ENCODE measurements at regions not wholly inside any gene's neighbourhood (a gene's known extent, or its start where the extent isn't known, plus 50 kb on each side); places are given as distances from the start of the nearest gene placed in this dataset.

GRCh38 chr15:93291380-93291779, 202.4 kb upstream of the RGMA start:
- no peaks in the 10 kb centered on the region for H3K27me3 ChIP-seq (ENCODE audit: low read length)
- no peak for DNase-seq

GRCh38 chr15:93290618-93290946, 201.6 kb upstream of the RGMA start:
- no peak overlapping the region for H3K27ac ChIP-seq (ENCODE audit: low read length)
- no peaks in the 10 kb centered on the region for H3K79me2 ChIP-seq (ENCODE audit: low read length)
- H3K4me2 ChIP-seq (ENCODE audit: low read depth, low read length, poor library complexity, severe bottlenecking): no peak overlapping the region
- no peaks in the 10 kb centered on the region for H3K4me1 ChIP-seq (ENCODE audit: low read length)
- H3K9ac ChIP-seq (ENCODE audit: low read length): no peak overlapping the region
- H3K36me3 ChIP-seq (ENCODE audit: insufficient read depth, low read length): no peaks in the 10 kb centered on the region
- no peaks in the 10 kb centered on the region for H3K27me3 ChIP-seq (ENCODE audit: low read length)
- H4K20me1 ChIP-seq (ENCODE audit: insufficient read depth, low read depth, low read length): no peaks in the 10 kb centered on the region
- no peaks in the 10 kb centered on the region for H3K9me3 ChIP-seq (ENCODE audit: low read length)
- no peak for DNase-seq
- no peak overlapping the region for H2AFZ ChIP-seq (ENCODE audit: low read length)
- H3K4me3 ChIP-seq (ENCODE audit: low read length): no peak overlapping the region
- H3K9me2 ChIP-seq (replicated peaks; ENCODE audit: insufficient read depth, low read length): no peaks in the 10 kb centered on the region

More at GRCh38 chr15:93291380-93291779, 202.4 kb upstream of the RGMA start:
- Histone ChIP-seq H3K36me3 (ENCODE audit: insufficient read depth, low read length) (no peaks in the 10 kb centered on the region), H3K9me3 (ENCODE audit: low read length) (no peaks in the 10 kb centered on the region), H3K9ac (ENCODE audit: low read length) (no peak overlapping the region), H2AFZ (ENCODE audit: low read length) (no peak overlapping the region), H3K79me2 (ENCODE audit: low read length) (no peaks in the 10 kb centered on the region), H3K4me1 (ENCODE audit: low read length) (no peaks in the 10 kb centered on the region), H4K20me1 (ENCODE audit: insufficient read depth, low read depth, low read length) (no peaks in the 10 kb centered on the region), H3K4me3 (ENCODE audit: low read length) (no peak overlapping the region), H3K4me2 (ENCODE audit: low read depth, low read length, poor library complexity, severe bottlenecking) (no peak overlapping the region), H3K9me2 (replicated peaks; ENCODE audit: insufficient read depth, low read length) (no peaks in the 10 kb centered on the region), H3K27ac (ENCODE audit: low read length) (no peak overlapping the region)

DNA sequence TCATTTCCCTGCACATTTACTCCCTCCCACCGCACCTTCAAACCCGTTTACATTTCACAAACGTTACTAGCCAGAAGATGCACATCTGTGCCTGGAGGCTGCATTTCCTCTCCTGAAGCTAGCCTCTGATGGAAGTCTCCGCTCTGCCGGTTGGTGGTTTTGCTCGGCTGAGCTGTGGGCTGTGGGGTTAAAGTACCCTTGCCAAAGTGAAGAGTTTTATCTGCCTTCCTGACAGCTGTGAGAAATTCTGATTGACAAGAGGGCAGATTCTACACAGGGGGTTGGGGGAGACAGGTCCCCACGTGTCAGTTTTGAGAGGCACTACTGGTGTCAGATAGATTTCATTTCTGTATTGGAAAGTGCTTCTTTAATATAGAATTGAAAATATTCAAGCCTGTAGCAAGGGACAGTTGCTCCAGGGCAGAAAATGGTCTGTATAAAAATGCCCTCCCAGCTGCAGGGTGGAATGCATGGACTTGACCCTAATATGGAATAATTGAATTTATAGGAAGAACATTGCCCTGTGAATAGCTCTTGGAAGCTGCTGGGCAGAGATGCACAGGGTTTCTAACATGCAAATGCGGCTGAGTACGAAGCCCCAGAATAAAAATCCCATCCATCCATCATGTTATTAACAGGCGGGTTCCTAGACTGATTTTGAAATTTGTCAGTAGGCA, 201.1 kb upstream of the RGMA start:
- Histone ChIP-seq H3K9me2 (replicated peaks; ENCODE audit: insufficient read depth, low read length) (no peaks in the 10 kb centered on the region), H3K4me3 (ENCODE audit: low read length) (no peak overlapping the region), H3K27ac (ENCODE audit: low read length) (no peak overlapping the region), H3K27me3 (ENCODE audit: low read length) (no peaks in the 10 kb centered on the region), H3K36me3 (ENCODE audit: insufficient read depth, low read length) (no peaks in the 10 kb centered on the region), H2AFZ (ENCODE audit: low read length) (no peak overlapping the region), H3K9me3 (ENCODE audit: low read length) (no peaks in the 10 kb centered on the region), H3K4me1 (ENCODE audit: low read length) (no peaks in the 10 kb centered on the region), H3K79me2 (ENCODE audit: low read length) (no peaks in the 10 kb centered on the region), H3K9ac (ENCODE audit: low read length) (no peak overlapping the region), H3K4me2 (ENCODE audit: low read depth, low read length, poor library complexity, severe bottlenecking) (no peak overlapping the region), H4K20me1 (ENCODE audit: insufficient read depth, low read depth, low read length) (no peaks in the 10 kb centered on the region)
- no peak for DNase-seq

DNA sequence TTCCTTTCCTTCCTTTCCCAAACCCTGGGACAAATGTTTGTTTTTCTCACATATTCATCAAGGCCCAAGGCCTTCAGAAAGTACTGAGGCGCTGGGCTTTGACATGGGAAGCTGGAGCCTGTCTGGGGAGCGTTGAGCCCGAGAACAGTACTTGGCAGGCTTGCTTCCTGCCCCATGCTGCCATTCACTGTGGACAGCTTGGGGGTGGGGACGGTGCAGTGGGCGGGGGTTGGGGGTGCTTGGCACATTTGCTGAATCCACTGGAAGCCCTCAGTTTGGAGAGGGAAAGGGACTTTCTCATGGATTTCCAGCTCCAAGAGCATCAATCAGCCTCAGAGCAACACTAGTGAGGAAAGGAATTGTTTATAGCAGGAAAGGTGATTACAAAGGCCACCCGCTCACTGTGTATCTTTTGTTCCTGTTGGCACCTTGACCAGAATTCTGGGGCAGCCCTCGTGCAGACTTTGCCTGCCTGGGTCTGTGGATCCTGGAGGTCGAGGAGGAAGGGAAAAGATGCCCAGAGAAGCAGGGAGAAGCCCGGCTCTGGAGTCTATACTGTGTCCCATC, 199.8 kb upstream of the RGMA start:
- Histone ChIP-seq H3K9me3 (ENCODE audit: low read length) (no peaks in the 10 kb centered on the region), H3K27me3 (ENCODE audit: low read length) (no peaks in the 10 kb centered on the region), H3K9ac (ENCODE audit: low read length) (no peak overlapping the region), H3K27ac (ENCODE audit: low read length) (no peak overlapping the region), H3K36me3 (ENCODE audit: insufficient read depth, low read length) (no peaks in the 10 kb centered on the region), H3K79me2 (ENCODE audit: low read length) (no peaks in the 10 kb centered on the region), H4K20me1 (ENCODE audit: insufficient read depth, low read depth, low read length) (no peaks in the 10 kb centered on the region), H3K4me2 (ENCODE audit: low read depth, low read length, poor library complexity, severe bottlenecking) (no peak overlapping the region), H2AFZ (ENCODE audit: low read length) (no peak overlapping the region), H3K4me3 (ENCODE audit: low read length) (no peak overlapping the region), H3K9me2 (replicated peaks; ENCODE audit: insufficient read depth, low read length) (no peaks in the 10 kb centered on the region), H3K4me1 (ENCODE audit: low read length) (no peaks in the 10 kb centered on the region)
- DNase-seq: no peak

DNA sequence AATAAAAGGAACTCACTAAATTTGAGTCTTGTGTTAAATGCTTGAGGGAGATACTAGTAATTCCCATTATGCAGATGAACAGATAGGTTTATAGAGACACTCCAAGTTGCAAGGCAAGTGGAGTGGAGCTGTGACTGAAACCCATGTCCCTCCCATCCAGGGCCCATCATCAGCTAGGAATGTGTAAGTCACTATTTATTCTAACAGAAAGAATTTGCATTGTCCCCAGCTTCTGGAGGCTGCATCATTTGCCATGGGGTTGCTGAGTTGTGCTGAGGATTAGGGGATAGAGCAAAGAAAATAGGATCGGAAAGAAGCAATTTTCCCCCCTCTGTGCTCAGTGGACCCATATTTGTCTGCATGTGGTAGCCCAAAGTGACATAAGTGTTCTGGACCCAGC, 197.4 kb upstream of the RGMA start:
- no peak overlapping the region for H3K4me3 ChIP-seq (ENCODE audit: low read length)
- no peaks in the 10 kb centered on the region for H3K79me2 ChIP-seq (ENCODE audit: low read length)
- H2AFZ ChIP-seq (ENCODE audit: low read length): no peak overlapping the region
- H3K4me2 ChIP-seq (ENCODE audit: low read depth, low read length, poor library complexity, severe bottlenecking): no peak overlapping the region
- H3K9ac ChIP-seq (ENCODE audit: low read length): no peak overlapping the region
- H4K20me1 ChIP-seq (ENCODE audit: insufficient read depth, low read depth, low read length): no peaks in the 10 kb centered on the region
- no peak overlapping the region for H3K27ac ChIP-seq (ENCODE audit: low read length)
- DNase-seq: no peak
- H3K9me2 ChIP-seq (replicated peaks; ENCODE audit: insufficient read depth, low read length): no peaks in the 10 kb centered on the region
- H3K36me3 ChIP-seq (ENCODE audit: insufficient read depth, low read length): no peaks in the 10 kb centered on the region
- H3K4me1 ChIP-seq (ENCODE audit: low read length): no peaks in the 10 kb centered on the region
- no peaks in the 10 kb centered on the region for H3K9me3 ChIP-seq (ENCODE audit: low read length)
- H3K27me3 ChIP-seq (ENCODE audit: low read length): no peaks in the 10 kb centered on the region

- Histone ChIP-seq H3K4me1 (ENCODE audit: low read length) (no peaks in the 10 kb centered on the region), H3K9ac (ENCODE audit: low read length) (no peak overlapping the region), H3K9me2 (replicated peaks; ENCODE audit: insufficient read depth, low read length) (no peaks in the 10 kb centered on the region), H2AFZ (ENCODE audit: low read length) (no peak overlapping the region), H3K9me3 (ENCODE audit: low read length) (no peaks in the 10 kb centered on the region), H3K27ac (ENCODE audit: low read length) (no peak overlapping the region), H3K4me3 (ENCODE audit: low read length) (no peak overlapping the region), H3K4me2 (ENCODE audit: low read depth, low read length, poor library complexity, severe bottlenecking) (no peak overlapping the region), H3K27me3 (ENCODE audit: low read length) (no peaks in the 10 kb centered on the region), H3K36me3 (ENCODE audit: insufficient read depth, low read length) (no peaks in the 10 kb centered on the region), H4K20me1 (ENCODE audit: insufficient read depth, low read depth, low read length) (no peaks in the 10 kb centered on the region), H3K79me2 (ENCODE audit: low read length) (no peaks in the 10 kb centered on the region)
- no peak for DNase-seq
These were observed 194.8 kb upstream of the RGMA start for GRCh38 chr15:93283854-93284253.

- Histone ChIP-seq H3K9ac (ENCODE audit: low read length) (no peak overlapping the region), H3K9me3 (ENCODE audit: low read length) (no peaks in the 10 kb centered on the region), H2AFZ (ENCODE audit: low read length) (no peak overlapping the region), H3K27ac (ENCODE audit: low read length) (no peak overlapping the region), H3K79me2 (ENCODE audit: low read length) (no peaks in the 10 kb centered on the region), H3K36me3 (ENCODE audit: insufficient read depth, low read length) (no peaks in the 10 kb centered on the region), H3K4me1 (ENCODE audit: low read length) (no peaks in the 10 kb centered on the region), H4K20me1 (ENCODE audit: insufficient read depth, low read depth, low read length) (no peaks in the 10 kb centered on the region), H3K4me3 (ENCODE audit: low read length) (no peak overlapping the region), H3K9me2 (replicated peaks; ENCODE audit: insufficient read depth, low read length) (no peaks in the 10 kb centered on the region), H3K4me2 (ENCODE audit: low read depth, low read length, poor library complexity, severe bottlenecking) (no peak overlapping the region), H3K27me3 (ENCODE audit: low read length) (no peaks in the 10 kb centered on the region)
- no peak for DNase-seq
These were observed 193.8 kb upstream of the RGMA start for GRCh38 chr15:93282808-93283207.

- Histone ChIP-seq H4K20me1 (ENCODE audit: insufficient read depth, low read depth, low read length) (no peaks in the 10 kb centered on the region), H3K9ac (ENCODE audit: low read length) (no peak overlapping the region), H3K79me2 (ENCODE audit: low read length) (no peaks in the 10 kb centered on the region), H3K36me3 (ENCODE audit: insufficient read depth, low read length) (no peaks in the 10 kb centered on the region), H3K9me2 (replicated peaks; ENCODE audit: insufficient read depth, low read length) (no peaks in the 10 kb centered on the region), H3K4me3 (ENCODE audit: low read length) (no peak overlapping the region), H3K27me3 (ENCODE audit: low read length) (no peaks in the 10 kb centered on the region), H3K9me3 (ENCODE audit: low read length) (no peaks in the 10 kb centered on the region), H3K4me1 (ENCODE audit: low read length) (no peaks in the 10 kb centered on the region), H3K4me2 (ENCODE audit: low read depth, low read length, poor library complexity, severe bottlenecking) (no peak overlapping the region), H2AFZ (ENCODE audit: low read length) (no peak overlapping the region), H3K27ac (ENCODE audit: low read length) (no peak overlapping the region)
- no peak for DNase-seq
These were observed 189.8 kb upstream of the RGMA start for GRCh38 chr15:93278783-93279182.

Measured in Karpas-422 (cell line).